ENCODE measurements at regions not wholly inside any gene's neighbourhood (a gene's known extent, or its start where the extent isn't known, plus 50 kb on each side); places are given as distances from the start of the nearest gene placed in this dataset.
A peak's percentile ranks its signal among the peaks of the same experiment; 100 is the strongest.

- no peak for DNase-seq
Observed at GRCh38 chr5:34487159-34487879, 168.8 kb upstream of the RAI14 start.

GRCh38 chr5:34487956-34488355 lies 168.2 kb upstream of the RAI14 start:
- no peak for DNase-seq

GRCh38 chr5:34488984-34489383 lies 167.1 kb upstream of the RAI14 start:
- no peak for DNase-seq

GRCh38 chr5:34490506-34491250 lies 165.4 kb upstream of the RAI14 start:
- DNase-seq = no peak

GRCh38 chr5:34491251-34491620 lies 164.9 kb upstream of the RAI14 start:
- DNase-seq = no peak

GRCh38 chr5:34494111-34494755 lies 161.9 kb upstream of the RAI14 start:
- no peak for DNase-seq

GRCh38 chr5:34495178-34495577 lies 160.9 kb upstream of the RAI14 start:
- DNase-seq = no peak

- DNase-seq = no peak
Observed at GRCh38 chr5:34496260-34496691, 159.9 kb upstream of the RAI14 start.

- DNase-seq = no peak
Observed at GRCh38 chr5:34496701-34497469, 159.2 kb upstream of the RAI14 start.

GRCh38 chr5:34497470-34497808 lies 158.7 kb upstream of the RAI14 start:
- no peak for DNase-seq

GRCh38 chr5:34498572-34498971 lies 157.6 kb upstream of the RAI14 start:
- no peak for DNase-seq

- peak; percentile 3 to 8 for DNase-seq
Observed at GRCh38 chr5:34499001-34499734, 157.0 kb upstream of the RAI14 start.

GRCh38 chr5:34500236-34500847 lies 155.8 kb upstream of the RAI14 start:
- DNase-seq = no peak

- DNase-seq = no peak
Observed at GRCh38 chr5:34501016-34501415, 155.1 kb upstream of the RAI14 start.

- no peak for DNase-seq
Observed at GRCh38 chr5:34501840-34502239, 154.3 kb upstream of the RAI14 start.

GRCh38 chr5:34502581-34502980 lies 153.5 kb upstream of the RAI14 start:
- DNase-seq = no peak

GRCh38 chr5:34503379-34504253 lies 152.5 kb upstream of the RAI14 start:
- no peak for DNase-seq

- no peak for DNase-seq
Observed at GRCh38 chr5:34504967-34505366, 151.2 kb upstream of the RAI14 start.

GRCh38 chr5:34505731-34506130 lies 150.4 kb upstream of the RAI14 start:
- no peak for DNase-seq

- DNase-seq = no peak
Observed at GRCh38 chr5:34507933-34508332, 148.2 kb upstream of the RAI14 start.

GRCh38 chr5:34509392-34509791 lies 146.7 kb upstream of the RAI14 start:
- no peak for DNase-seq
